Naive thymus-derived CD4-positive, alpha-beta T cell (primary cell): ENCODE measurements at regions not wholly inside any gene's neighbourhood (a gene's known extent, or its start where the extent isn't known, plus 50 kb on each side); places are given as distances from the start of the nearest gene placed in this dataset.

Experiments used
- ATAC-seq: fragments of 150-1000 bp; cut with Tn5 transposase; 2 replicates; pipeline ENCODE4 v1.10.0; 2021; ENCODE audit warnings: mild to moderate bottlenecking, moderate library complexity
- CTCF ChIA-PET: fragments of 350-600 bp; sonication (Branson Sonifier 250); formaldehyde crosslinking; loops from one replicate; lab custom pipeline; 2021; ENCODE audit warnings: antibody characterized with exemption; lab: Charles Lee
- POLR2A ChIA-PET: fragments of 350-600 bp; sonication (Branson Sonifier 250); formaldehyde crosslinking; loops from one replicate; lab custom pipeline; 2021; ENCODE audit warnings: antibody characterized with exemption, inconsistent platforms; lab: Charles Lee
- DNase-seq, 9 donors: peaks; one replicate each; pipeline versions ENCODE4 v3.0.0 to v3.0.0-alpha.2; 2020 to 2022; ENCODE audit warnings: mixed read lengths in 1 of 9
- H3K27ac ChIP-seq: one replicate; pipeline ENCODE4 v1.7.0; 2013; ENCODE audit warnings: mild to moderate bottlenecking, low read depth, low read length, moderate library complexity
- H3K27me3 ChIP-seq, 2 donors: one replicate each; pipeline ENCODE4 v1.7.0; 2013; ENCODE audit warnings: low read length in 2 of 2, mild to moderate bottlenecking in 2 of 2, moderate library complexity in 2 of 2; ENCODE audit not compliant: control insufficient read depth in 2 of 2, insufficient read depth in 2 of 2
- H3K36me3 ChIP-seq, 3 experiments: 1 replicate in 2 of 3; 2 replicates in 1 of 3; pipeline ENCODE4 v1.7.0; 2013; ENCODE audit warnings: low read length in 3 of 3, mild to moderate bottlenecking in 3 of 3, moderate library complexity in 1 of 3; ENCODE audit not compliant: insufficient read depth in 3 of 3, control insufficient read depth in 2 of 3
- H3K4me1 ChIP-seq, 2 donors: one replicate each; pipeline ENCODE4 v1.7.0; 2013; ENCODE audit warnings: low read length in 2 of 2, mild to moderate bottlenecking in 2 of 2, moderate library complexity in 1 of 2; ENCODE audit not compliant: control insufficient read depth in 2 of 2, insufficient read depth in 2 of 2
- H3K4me3 ChIP-seq: 2 replicates; pipeline ENCODE4 v1.7.0; 2013; ENCODE audit warnings: mild to moderate bottlenecking, low read length
- H3K9me3 ChIP-seq, 3 experiments: 1 replicate in 2 of 3; 2 replicates in 1 of 3; pipeline ENCODE4 v1.7.0; 2013; ENCODE audit warnings: low read length in 3 of 3; ENCODE audit not compliant: control insufficient read depth in 2 of 3
- H3K27ac Mint-ChIP-seq, 9 donors: one replicate each; pipeline ENCODE4 v1.8.0; 2020 to 2022; ENCODE audit warnings: mixed read lengths in 9 of 9, mild to moderate bottlenecking in 8 of 9, moderate library complexity in 5 of 9, inconsistent platforms in 2 of 9
- H3K27me3 Mint-ChIP-seq, 5 donors: one replicate each; pipeline ENCODE4 v1.8.0; 2021 to 2022; ENCODE audit warnings: mixed read lengths in 5 of 5, mild to moderate bottlenecking in 1 of 5
- H3K36me3 Mint-ChIP-seq, 5 donors: one replicate each; pipeline ENCODE4 v1.8.0; 2020 to 2022; ENCODE audit warnings: mixed read lengths in 5 of 5, mild to moderate bottlenecking in 3 of 5, inconsistent platforms in 1 of 5
- H3K4me1 Mint-ChIP-seq, 7 donors: one replicate each; pipeline ENCODE4 v1.8.0; 2020 to 2022; ENCODE audit warnings: mixed read lengths in 7 of 7, mild to moderate bottlenecking in 3 of 7, inconsistent platforms in 1 of 7
- H3K4me3 Mint-ChIP-seq, 10 donors: one replicate each; pipeline ENCODE4 v1.8.0; 2020 to 2022; ENCODE audit warnings: mild to moderate bottlenecking in 10 of 10, mixed read lengths in 10 of 10, moderate library complexity in 6 of 10, inconsistent platforms in 2 of 10
- H3K9me3 Mint-ChIP-seq, 11 donors: one replicate each; pipeline ENCODE4 v1.8.0; 2020 to 2022; ENCODE audit warnings: mixed read lengths in 11 of 11, mild to moderate bottlenecking in 4 of 11, inconsistent platforms in 1 of 11, moderate library complexity in 1 of 11
- intact Hi-C, 2 donors: fragments of 100-400 bp; cut with micrococcal nuclease; formaldehyde crosslinking; loops; one replicate each; pipeline ENCODE4 v1.15.1; 2023

DNA sequence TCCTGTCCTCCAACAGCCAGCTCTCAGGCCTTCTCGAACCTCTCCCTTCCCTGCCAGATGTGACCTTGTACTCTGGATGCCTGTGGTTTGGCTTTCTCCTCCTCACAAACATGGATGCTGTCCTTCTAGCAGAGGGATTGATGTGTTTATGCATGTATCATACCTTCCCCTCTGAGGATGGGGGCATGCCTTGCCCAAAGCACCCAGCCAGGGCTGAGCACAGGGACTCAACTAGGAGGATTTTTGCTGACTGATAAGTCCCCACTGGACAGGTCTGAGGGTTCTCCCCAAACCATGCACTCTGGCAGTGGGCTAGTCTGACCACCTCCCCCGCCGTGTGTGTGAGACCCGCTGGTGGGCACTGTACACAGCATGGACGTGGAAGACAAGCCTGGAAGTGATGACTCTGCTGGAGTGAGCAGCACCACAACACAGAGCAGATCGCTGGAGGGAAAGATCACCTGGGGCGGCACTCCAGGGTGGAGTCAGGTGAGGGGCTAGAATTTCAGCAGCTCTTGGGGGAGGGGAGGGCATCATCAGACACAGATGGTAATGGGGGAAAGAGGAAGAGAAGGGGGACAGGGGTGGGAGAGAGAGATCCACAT lies 360.3 kb upstream of the ZNF507 start:
- POLR2A ChIA-PET: no interaction called here
- intact Hi-C loops: no loop called here

DNA sequence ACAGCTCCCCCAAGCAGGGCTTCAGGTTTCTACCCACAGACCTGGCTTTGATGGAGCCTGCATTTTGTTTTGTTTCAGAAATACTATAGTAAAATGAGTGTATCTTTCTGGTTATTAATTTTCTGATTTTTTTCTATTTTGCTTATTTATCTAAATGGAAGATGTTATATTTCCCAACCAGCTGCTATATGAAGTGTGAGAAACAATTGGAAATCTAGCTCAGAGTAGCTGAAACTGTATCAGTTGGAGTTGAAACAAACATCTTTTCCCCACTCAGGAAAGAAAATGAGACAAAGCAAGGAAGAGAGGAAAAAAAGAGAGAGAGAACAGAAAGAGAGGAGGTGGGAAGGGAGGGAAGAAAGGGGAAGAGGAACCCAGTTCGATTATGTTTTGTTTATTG lies 358.5 kb upstream of the ZNF507 start:
- H3K4me3 Mint-ChIP-seq: no peak overlapping the region
- H3K4me1 Mint-ChIP-seq: no peaks in the 10 kb centered on the region
- H3K9me3 Mint-ChIP-seq: peaks cover 0 to 25% (median 9%) of the 10 kb centered on the region in 11 donors
- H3K27ac Mint-ChIP-seq: no peak overlapping the region
- peaks cover 0 to 8% (median 4%) of the 10 kb centered on the region in 5 donors for H3K27me3 Mint-ChIP-seq
- Histone ChIP-seq H3K4me3 (no peak overlapping the region), H3K4me1 (no peaks in the 10 kb centered on the region), H3K27me3 (no peaks in the 10 kb centered on the region), H3K9me3 (peaks cover 0 to 8% (median 0%) of the 10 kb centered on the region in 3 experiments), H3K27ac (no peak overlapping the region), H3K36me3 (no peaks in the 10 kb centered on the region)
- H3K36me3 Mint-ChIP-seq: peaks cover 0 to 4% (median 0%) of the 10 kb centered on the region in 5 donors
- intact Hi-C loops: no loop called here
- POLR2A ChIA-PET: no interaction called here
- DNase-seq: no peak
- ATAC-seq: no peak
- CTCF ChIA-PET: no interaction called here

More for the DNA sequence above, 360.3 kb upstream of the ZNF507 start:
- Mint-ChIP-seq H3K4me1 (no peaks in the 10 kb centered on the region), H3K36me3 (peaks cover 0 to 4% (median 0%) of the 10 kb centered on the region in 5 donors), H3K27ac (no peak overlapping the region), H3K9me3 (peaks cover 2 to 25% (median 10%) of the 10 kb centered on the region in 11 donors), H3K27me3 (peaks cover 0 to 7% (median 4%) of the 10 kb centered on the region in 5 donors), H3K4me3 (no peak overlapping the region)
- Histone ChIP-seq H3K4me1 (no peaks in the 10 kb centered on the region), H3K9me3 (peaks cover 0 to 8% (median 0%) of the 10 kb centered on the region in 3 experiments), H3K4me3 (no peak overlapping the region), H3K27ac (no peak overlapping the region), H3K27me3 (no peaks in the 10 kb centered on the region), H3K36me3 (no peaks in the 10 kb centered on the region)
- DNase-seq: no peak
- CTCF ChIA-PET: no interaction called here
- ATAC-seq: no peak

GRCh38 chr19:31988256-31988655 lies 357.2 kb upstream of the ZNF507 start:
- peaks cover 0 to 25% (median 8%) of the 10 kb centered on the region in 11 donors for H3K9me3 Mint-ChIP-seq
- CTCF ChIA-PET: no interaction called here
- POLR2A ChIA-PET: no interaction called here
- H3K9me3 ChIP-seq: peaks cover 0 to 8% (median 0%) of the 10 kb centered on the region in 3 experiments
- intact Hi-C loops: no loop called here
- H3K27me3 ChIP-seq: no peaks in the 10 kb centered on the region
- H3K36me3 Mint-ChIP-seq: peaks cover 0 to 4% (median 0%) of the 10 kb centered on the region in 5 donors
- ATAC-seq (no peak), DNase-seq (no peak)
- no peak overlapping the region for H3K27ac Mint-ChIP-seq
- H3K27me3 Mint-ChIP-seq: peaks cover 0 to 8% (median 5%) of the 10 kb centered on the region in 5 donors
- no peaks in the 10 kb centered on the region for H3K4me1 Mint-ChIP-seq
- H3K27ac ChIP-seq: no peak overlapping the region
- no peaks in the 10 kb centered on the region for H3K36me3 ChIP-seq
- H3K4me3 Mint-ChIP-seq: no peak overlapping the region
- no peaks in the 10 kb centered on the region for H3K4me1 ChIP-seq
- H3K4me3 ChIP-seq: no peak overlapping the region

- no peak for DNase-seq
- H3K27ac ChIP-seq: no peak overlapping the region
- intact Hi-C loops: no loop called here
- peaks cover 0 to 8% (median 1%) of the 10 kb centered on the region in 5 donors for H3K27me3 Mint-ChIP-seq
- peaks cover 0 to 4% (median 0%) of the 10 kb centered on the region in 5 donors for H3K36me3 Mint-ChIP-seq
- no peak for ATAC-seq
- no peaks in the 10 kb centered on the region for H3K9me3 ChIP-seq
- no peaks in the 10 kb centered on the region for H3K4me1 ChIP-seq
- POLR2A ChIA-PET: no interaction called here
- H3K27ac Mint-ChIP-seq: no peak overlapping the region
- no peaks in the 10 kb centered on the region for H3K36me3 ChIP-seq
- H3K9me3 Mint-ChIP-seq: peaks cover 0 to 24% (median 6%) of the 10 kb centered on the region in 11 donors
- no peak overlapping the region for H3K4me3 ChIP-seq
- CTCF ChIA-PET: no interaction called here
- H3K4me1 Mint-ChIP-seq: no peaks in the 10 kb centered on the region
- no peaks in the 10 kb centered on the region for H3K27me3 ChIP-seq
- no peak overlapping the region for H3K4me3 Mint-ChIP-seq
Measured at GRCh38 chr19:31991984-31992655, 353.3 kb upstream of the ZNF507 start.

DNA sequence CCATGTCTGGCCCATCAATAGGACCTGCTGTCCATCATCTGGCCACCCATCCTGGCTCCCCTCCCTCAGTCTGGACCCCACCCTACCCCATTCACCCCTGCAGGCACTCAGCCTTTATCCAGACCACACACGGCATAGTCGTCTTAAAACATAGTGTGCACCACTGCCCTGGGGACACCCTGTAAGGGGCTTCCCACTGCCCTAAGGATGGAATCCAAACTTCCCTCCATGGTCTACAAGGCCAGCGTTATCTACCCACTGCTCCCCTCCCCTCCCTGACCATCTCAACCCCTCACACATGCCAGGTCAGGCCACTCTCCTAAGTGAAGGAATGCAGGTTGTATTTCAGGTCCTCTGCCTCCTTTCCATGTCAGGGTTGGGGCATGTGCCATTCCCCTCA lies 352.7 kb upstream of the ZNF507 start:
- intact Hi-C loops: no loop called here
- H3K4me3 ChIP-seq: no peak overlapping the region

DNA sequence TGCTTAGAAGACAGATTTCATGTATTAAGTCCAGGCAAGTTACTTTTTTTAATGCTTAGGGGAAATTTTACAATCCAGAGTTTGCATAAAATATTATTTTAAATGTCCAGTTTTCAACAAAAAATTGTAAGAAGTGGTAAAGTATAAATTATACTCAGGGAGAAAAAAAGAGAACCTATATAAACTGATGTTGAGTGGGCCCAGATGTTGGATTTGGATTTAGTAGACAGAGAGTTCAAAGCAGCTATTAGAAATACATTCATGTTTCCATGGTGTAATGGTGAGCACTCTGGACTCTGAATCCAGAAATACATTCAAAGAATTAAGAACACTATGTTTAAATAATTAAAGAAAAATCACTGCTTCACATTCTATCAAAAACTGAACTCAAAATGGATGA lies 349.9 kb upstream of the ZNF507 start:
- H3K9me3 Mint-ChIP-seq: peaks cover 0 to 25% (median 5%) of the 10 kb centered on the region in 11 donors
- H3K4me1 ChIP-seq: no peaks in the 10 kb centered on the region
- no peaks in the 10 kb centered on the region for H3K27me3 ChIP-seq
- H3K4me1 Mint-ChIP-seq: no peaks in the 10 kb centered on the region
- ATAC-seq: no peak
- DNase-seq: no peak
- POLR2A ChIA-PET: no interaction called here
- H3K4me3 Mint-ChIP-seq: no peak overlapping the region
- intact Hi-C loops: no loop called here
- no peak overlapping the region for H3K4me3 ChIP-seq
- H3K36me3 ChIP-seq: no peaks in the 10 kb centered on the region
- H3K27ac ChIP-seq: no peak overlapping the region
- H3K9me3 ChIP-seq: no peaks in the 10 kb centered on the region
- H3K36me3 Mint-ChIP-seq: no peaks in the 10 kb centered on the region
- CTCF ChIA-PET: no interaction called here
- H3K27ac Mint-ChIP-seq: no peak overlapping the region
- H3K27me3 Mint-ChIP-seq: peaks cover 0 to 4% (median 0%) of the 10 kb centered on the region in 5 donors

More for the DNA sequence above, 352.7 kb upstream of the ZNF507 start:
- Mint-ChIP-seq H3K4me3 (no peak overlapping the region), H3K27ac (no peak overlapping the region), H3K9me3 (peaks cover 0 to 26% (median 5%) of the 10 kb centered on the region in 11 donors), H3K27me3 (peaks cover 0 to 8% (median 0%) of the 10 kb centered on the region in 5 donors), H3K4me1 (no peaks in the 10 kb centered on the region), H3K36me3 (peaks cover 0 to 4% (median 0%) of the 10 kb centered on the region in 5 donors)
- ChIA-PET POLR2A (no interaction called here), CTCF (no interaction called here)
- H3K27me3 ChIP-seq: no peaks in the 10 kb centered on the region
- ATAC-seq (no peak), DNase-seq (no peak)
- H3K27ac ChIP-seq: no peak overlapping the region
- H3K36me3 ChIP-seq: no peaks in the 10 kb centered on the region
- H3K9me3 ChIP-seq: no peaks in the 10 kb centered on the region
- no peaks in the 10 kb centered on the region for H3K4me1 ChIP-seq
